ENCODE measurements at regions not wholly inside any gene's neighbourhood (a gene's known extent, or its start where the extent isn't known, plus 50 kb on each side); places are given as distances from the start of the nearest gene placed in this dataset.
"Not testable (repeated sequence)": the region's sequence is repeated elsewhere in the genome, so short reads cannot be mapped to it uniquely, and the experiment has no call there.

- no peak for DNase-seq
Observed at GRCh38 chr5:126248611-126249010, 174.6 kb upstream of the GRAMD2B start.

- DNase-seq: no peak
Observed at GRCh38 chr5:126251024-126251423, 172.2 kb upstream of the GRAMD2B start.

- DNase-seq: peak; percentile 32
Observed at GRCh38 chr5:126253406-126253805, 169.8 kb upstream of the GRAMD2B start.

GRCh38 chr5:126263591-126264184, 159.5 kb upstream of the GRAMD2B start:
- no peak for DNase-seq

GRCh38 chr5:126265917-126266316, 157.3 kb upstream of the GRAMD2B start:
- DNase-seq: no peak

- DNase-seq: no peak
Observed at GRCh38 chr5:126267438-126267837, 155.8 kb upstream of the GRAMD2B start.

- DNase-seq: no peak
Observed at GRCh38 chr5:126268697-126269315, 154.4 kb upstream of the GRAMD2B start.

- DNase-seq: no peak
Observed at GRCh38 chr5:126269511-126269910, 153.7 kb upstream of the GRAMD2B start.

- DNase-seq: no peak
Observed at GRCh38 chr5:126271141-126271540, 152.1 kb upstream of the GRAMD2B start.

- DNase-seq: no peak
Observed at GRCh38 chr5:126274076-126274762, 149.0 kb upstream of the GRAMD2B start.

GRCh38 chr5:126274763-126275125, 148.5 kb upstream of the GRAMD2B start:
- DNase-seq: no peak

GRCh38 chr5:126277762-126278161, 145.4 kb upstream of the GRAMD2B start:
- DNase-seq: no peak

GRCh38 chr5:126280343-126280742, 142.9 kb upstream of the GRAMD2B start:
- DNase-seq: no peak

GRCh38 chr5:126280846-126281245, 142.4 kb upstream of the GRAMD2B start:
- no peak for DNase-seq

GRCh38 chr5:126284977-126285696, 138.1 kb upstream of the GRAMD2B start:
- no peak for DNase-seq

- not testable (repeated sequence) for DNase-seq
Observed at GRCh38 chr5:126296121-126296520, 127.1 kb upstream of the GRAMD2B start.

- DNase-seq: no peak
Observed at GRCh38 chr5:126300293-126300692, 122.9 kb upstream of the GRAMD2B start.

GRCh38 chr5:126301056-126301455, 122.2 kb upstream of the GRAMD2B start:
- no peak for DNase-seq

GRCh38 chr5:126309860-126310259, 113.3 kb upstream of the GRAMD2B start:
- no peak for DNase-seq

GRCh38 chr5:126311766-126312165, 111.4 kb upstream of the GRAMD2B start:
- no peak for DNase-seq

GRCh38 chr5:126315341-126315740, 107.9 kb upstream of the GRAMD2B start:
- no peak for DNase-seq

GRCh38 chr5:126332326-126332725, 90.9 kb upstream of the GRAMD2B start:
- no peak for DNase-seq

GRCh38 chr5:126334760-126335159, 88.4 kb upstream of the GRAMD2B start:
- DNase-seq: no peak

Data from left kidney (tissue), 1 donor.